ENCODE measurements at regions not wholly inside any gene's neighbourhood (a gene's known extent, or its start where the extent isn't known, plus 50 kb on each side); places are given as distances from the start of the nearest gene placed in this dataset.

GRCh38 chr1:188281921-188282320 is 1453.2 kb downstream of the PLA2G4A start:
- DNase-seq, result no peak

- DNase-seq, result no peak
Measured at GRCh38 chr1:188295157-188295556, 1466.4 kb downstream of the PLA2G4A start.

GRCh38 chr1:188302746-188303145 is 1474.0 kb downstream of the PLA2G4A start:
- no peak for DNase-seq

GRCh38 chr1:188314557-188315137 is 1485.9 kb downstream of the PLA2G4A start:
- DNase-seq, result no peak

- DNase-seq, result no peak
Measured at GRCh38 chr1:188317894-188318293, 1489.1 kb downstream of the PLA2G4A start.

- no peak for DNase-seq
Measured at GRCh38 chr1:188325211-188325610, 1496.5 kb downstream of the PLA2G4A start.

- DNase-seq, result no peak
Measured at GRCh38 chr1:188343914-188344313, 1515.2 kb downstream of the PLA2G4A start.

- no peak for DNase-seq
Measured at GRCh38 chr1:188350104-188350503, 1521.4 kb downstream of the PLA2G4A start.

- no peak for DNase-seq
Measured at GRCh38 chr1:188355082-188355481, 1526.3 kb downstream of the PLA2G4A start.

GRCh38 chr1:188355847-188356246 is 1527.1 kb downstream of the PLA2G4A start:
- no peak for DNase-seq

- no peak for DNase-seq
Measured at GRCh38 chr1:188359315-188359714, 1530.6 kb downstream of the PLA2G4A start.

GRCh38 chr1:188363943-188364342 is 1535.2 kb downstream of the PLA2G4A start:
- no peak for DNase-seq

GRCh38 chr1:188364927-188365449 is 1536.2 kb downstream of the PLA2G4A start:
- no peak for DNase-seq

GRCh38 chr1:188365874-188366273 is 1537.1 kb downstream of the PLA2G4A start:
- DNase-seq, result no peak

- DNase-seq, result no peak
Measured at GRCh38 chr1:188367661-188368060, 1538.9 kb downstream of the PLA2G4A start.

- DNase-seq, result no peak
Measured at GRCh38 chr1:188371295-188371806, 1542.6 kb downstream of the PLA2G4A start.

- DNase-seq, result no peak
Measured at GRCh38 chr1:188372821-188373220, 1544.1 kb downstream of the PLA2G4A start.

- DNase-seq, result no peak
Measured at GRCh38 chr1:188382851-188383250, 1554.1 kb downstream of the PLA2G4A start.

- no peak for DNase-seq
Measured at GRCh38 chr1:188386161-188386560, 1557.4 kb downstream of the PLA2G4A start.

GRCh38 chr1:188386666-188387065 is 1557.9 kb downstream of the PLA2G4A start:
- no peak for DNase-seq

GRCh38 chr1:188394677-188395076 is 1565.9 kb downstream of the PLA2G4A start:
- DNase-seq, result no peak

- no peak for DNase-seq
Measured at GRCh38 chr1:188397521-188397920, 1568.8 kb downstream of the PLA2G4A start.

- DNase-seq, result no peak
Measured at GRCh38 chr1:188402986-188403385, 1574.2 kb downstream of the PLA2G4A start.

GRCh38 chr1:188406636-188407035 is 1577.9 kb downstream of the PLA2G4A start:
- DNase-seq, result no peak

All from right lung (tissue), 2 donors.